IPS-20b (cell line): ENCODE measurements at regions not wholly inside any gene's neighbourhood (a gene's known extent, or its start where the extent isn't known, plus 50 kb on each side); places are given as distances from the start of the nearest gene placed in this dataset.

Source experiments
- H3K27ac ChIP-seq: one replicate; pipeline ENCODE4 v1.5.1; 2013; ENCODE audit warnings: low read length
- H3K27me3 ChIP-seq: 2 replicates; pipeline ENCODE4 v1.6.1; 2013; ENCODE audit warnings: mild to moderate bottlenecking, low read length, inconsistent platforms; ENCODE audit not compliant: insufficient read depth
- H3K36me3 ChIP-seq: 2 replicates; pipeline ENCODE4 v1.6.1; 2013; ENCODE audit warnings: low read depth, mild to moderate bottlenecking, inconsistent platforms, low read length, moderate library complexity; ENCODE audit not compliant: insufficient read depth
- H3K4me1 ChIP-seq: 2 replicates; pipeline ENCODE4 v1.6.1; 2013; ENCODE audit warnings: mild to moderate bottlenecking, control low read depth, inconsistent platforms, low read length, moderate library complexity; ENCODE audit not compliant: insufficient read depth
- H3K4me3 ChIP-seq: 2 replicates; pipeline ENCODE4 v1.5.1; 2013; ENCODE audit warnings: mild to moderate bottlenecking, low read length, inconsistent platforms
- H3K9ac ChIP-seq: 2 replicates; pipeline ENCODE4 v1.6.1; 2013; ENCODE audit warnings: low read depth, mild to moderate bottlenecking, inconsistent platforms, low read length, moderate library complexity
- H3K9me3 ChIP-seq: 2 replicates; pipeline ENCODE4 v1.6.1; 2013; ENCODE audit warnings: mild to moderate bottlenecking, low read depth, low read length, inconsistent platforms; ENCODE audit not compliant: insufficient read depth

DNA sequence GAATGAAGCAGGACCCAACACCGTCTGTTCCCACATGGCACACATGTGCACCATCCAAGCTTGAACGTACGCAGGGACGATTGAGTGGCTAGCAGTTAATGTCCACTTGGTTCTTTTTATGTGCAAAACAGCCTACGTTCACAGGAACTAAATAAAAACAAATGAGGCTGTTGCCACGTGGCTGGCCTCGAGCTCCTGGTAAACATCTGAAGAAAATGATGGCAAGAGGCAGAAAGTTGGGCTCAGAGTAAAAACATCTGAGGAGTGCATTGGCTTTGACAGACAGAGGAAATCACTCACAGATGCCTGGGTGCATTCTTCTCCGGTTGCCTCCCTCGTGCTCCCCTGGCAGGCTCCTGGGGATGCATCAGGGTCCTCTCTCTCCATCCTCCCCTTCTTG, 177.9 kb downstream of the NRP2 start:
- Histone ChIP-seq H3K4me1 (no peaks in the 10 kb centered on the region), H3K9me3 (no peaks in the 10 kb centered on the region), H3K27me3 (no peaks in the 10 kb centered on the region), H3K27ac (no peak overlapping the region), H3K4me3 (no peak overlapping the region), H3K9ac (no peak overlapping the region), H3K36me3 (no peaks in the 10 kb centered on the region)

DNA sequence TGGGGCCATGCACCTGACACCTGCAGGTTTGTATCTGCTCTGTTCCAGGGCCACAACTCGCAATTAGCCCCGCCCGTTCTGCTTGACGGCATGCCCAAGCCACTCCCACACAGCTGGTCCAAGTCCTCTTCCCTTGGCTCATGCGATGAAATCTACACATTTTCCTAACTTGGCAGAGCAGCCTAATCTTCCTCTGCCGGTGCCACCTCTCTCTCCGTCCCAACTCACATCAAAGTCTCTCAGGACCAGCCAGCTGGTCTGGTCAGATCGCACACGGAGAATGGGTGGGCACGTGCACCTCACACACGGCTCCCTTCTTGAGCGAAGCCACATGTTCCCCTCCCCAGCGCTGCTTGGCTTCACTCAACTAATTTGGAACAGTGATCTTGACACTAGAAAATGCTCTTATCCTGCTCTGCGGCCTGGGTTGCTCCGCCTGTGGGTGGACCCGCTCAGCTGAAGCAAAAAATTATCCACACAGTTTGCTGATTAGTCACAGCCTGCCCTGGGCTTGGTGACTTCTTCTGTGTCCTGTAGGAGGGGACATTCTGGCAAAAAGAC, 176.7 kb downstream of the NRP2 start:
- Histone ChIP-seq H3K4me1 (no peaks in the 10 kb centered on the region), H3K36me3 (no peaks in the 10 kb centered on the region), H3K27me3 (no peaks in the 10 kb centered on the region), H3K9me3 (no peaks in the 10 kb centered on the region), H3K9ac (no peak overlapping the region), H3K4me3 (no peak overlapping the region), H3K27ac (no peak overlapping the region)

DNA sequence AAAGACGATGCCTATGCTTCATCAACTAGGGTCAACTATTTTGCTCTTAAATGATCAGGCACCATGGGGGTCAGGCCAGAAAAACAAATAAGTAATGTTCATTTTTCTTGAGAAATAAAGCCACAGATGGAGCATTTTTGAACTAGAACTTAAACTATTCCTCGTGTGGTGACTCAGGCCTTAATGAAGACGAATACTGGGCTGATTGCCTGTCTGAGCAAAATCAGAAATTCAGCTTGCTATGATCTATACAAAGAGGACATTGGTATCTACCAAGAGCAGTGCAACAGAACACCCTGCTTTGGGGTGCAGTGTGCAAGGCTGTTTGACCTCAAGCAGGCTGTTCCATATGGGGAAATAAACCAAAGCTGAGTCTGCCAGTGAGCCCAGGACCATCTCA, 176.0 kb downstream of the NRP2 start:
- no peak overlapping the region for H3K9ac ChIP-seq
- H3K36me3 ChIP-seq, result no peaks in the 10 kb centered on the region
- H3K4me3 ChIP-seq, result no peak overlapping the region
- no peaks in the 10 kb centered on the region for H3K4me1 ChIP-seq
- H3K9me3 ChIP-seq, result no peaks in the 10 kb centered on the region
- no peaks in the 10 kb centered on the region for H3K27me3 ChIP-seq
- no peak overlapping the region for H3K27ac ChIP-seq

DNA sequence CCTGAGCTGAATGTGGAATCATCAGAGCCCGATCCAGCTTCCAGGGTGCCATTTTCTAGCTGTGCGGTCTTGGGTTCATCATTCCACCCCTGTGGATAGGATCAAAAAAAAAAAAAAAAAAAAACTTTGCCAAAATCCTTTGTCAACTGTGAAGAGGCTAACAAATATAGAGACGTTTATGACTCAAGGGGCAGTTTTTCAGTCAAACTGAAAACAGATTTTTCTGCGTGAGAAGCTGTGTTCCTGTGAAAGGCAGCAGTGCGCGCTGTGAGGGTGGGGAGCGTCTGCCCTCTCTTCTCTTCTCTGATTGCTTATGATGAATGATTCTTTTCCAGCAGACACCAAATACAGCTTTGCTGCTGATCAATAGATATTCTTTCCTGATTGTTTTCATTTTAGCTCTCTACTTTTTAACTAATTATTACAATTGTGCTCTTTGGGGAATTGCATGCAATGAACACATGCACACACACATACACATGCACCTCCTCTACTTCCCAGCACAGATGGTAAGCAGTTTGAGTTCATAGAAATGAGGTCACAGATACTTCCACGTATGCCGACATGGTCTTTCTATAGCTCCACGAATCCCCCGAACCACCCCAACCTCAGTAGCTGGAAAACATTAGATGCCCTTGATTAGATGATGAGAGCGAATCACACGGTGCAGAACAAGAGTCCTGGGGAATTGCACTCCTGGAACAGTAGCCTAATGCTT, 175.4 kb downstream of the NRP2 start:
- no peak overlapping the region for H3K4me3 ChIP-seq
- H3K27me3 ChIP-seq, result no peaks in the 10 kb centered on the region
- no peaks in the 10 kb centered on the region for H3K9me3 ChIP-seq
- no peaks in the 10 kb centered on the region for H3K36me3 ChIP-seq
- no peak overlapping the region for H3K9ac ChIP-seq
- H3K27ac ChIP-seq, result no peak overlapping the region
- peaks cover 5% of the 10 kb centered on the region; the same call in 1 of the 2 replicates for H3K4me1 ChIP-seq

DNA sequence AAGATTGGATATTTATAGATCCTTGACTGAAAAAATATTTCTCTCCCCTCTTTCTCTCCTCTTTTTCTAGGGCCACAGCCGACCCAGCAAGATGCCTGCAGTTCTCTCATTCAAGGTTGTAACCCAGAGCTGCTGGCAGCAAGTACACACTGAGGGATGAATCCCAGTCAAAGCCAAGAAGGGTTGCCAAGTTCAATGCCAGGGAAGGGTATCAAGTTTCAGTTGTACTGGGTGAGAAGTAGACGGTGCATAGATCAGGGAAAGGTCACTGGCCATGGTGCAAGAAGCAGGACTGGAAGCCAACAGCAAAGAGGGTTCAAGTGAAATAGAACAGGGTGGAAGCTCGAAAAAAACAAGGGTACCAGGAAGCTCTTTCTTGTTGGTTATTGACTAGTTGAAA, 170.2 kb downstream of the NRP2 start:
- H3K9me3 ChIP-seq, result no peaks in the 10 kb centered on the region
- H3K36me3 ChIP-seq, result no peaks in the 10 kb centered on the region
- H3K27ac ChIP-seq, result no peak overlapping the region
- H3K4me1 ChIP-seq, result peaks cover 5% of the 10 kb centered on the region; the same call in 1 of the 2 replicates
- H3K4me3 ChIP-seq, result no peak overlapping the region
- no peak overlapping the region for H3K9ac ChIP-seq
- no peaks in the 10 kb centered on the region for H3K27me3 ChIP-seq

DNA sequence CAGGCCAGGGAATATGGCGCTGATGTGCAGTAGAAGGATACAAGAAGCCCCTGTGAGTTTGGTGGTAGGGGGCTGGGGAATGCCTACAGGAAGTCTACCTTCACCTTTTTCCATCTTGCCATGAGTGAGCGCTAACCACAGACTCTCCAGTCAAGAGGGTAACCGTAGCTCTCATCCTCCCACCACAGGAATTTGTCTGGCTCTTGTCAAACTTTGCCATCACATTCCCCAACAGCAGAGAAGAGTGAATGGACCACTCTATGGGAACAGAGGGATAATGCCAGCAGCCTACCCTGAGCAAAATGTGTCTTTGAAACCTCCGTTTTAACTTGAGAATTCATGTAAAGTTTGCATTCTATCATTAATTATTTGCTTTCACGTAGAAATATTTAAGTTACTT, 168.3 kb downstream of the NRP2 start:
- no peaks in the 10 kb centered on the region for H3K27me3 ChIP-seq
- no peak overlapping the region for H3K27ac ChIP-seq
- H3K9ac ChIP-seq, result no peak overlapping the region
- H3K9me3 ChIP-seq, result no peaks in the 10 kb centered on the region
- no peak overlapping the region for H3K4me3 ChIP-seq
- H3K4me1 ChIP-seq, result peaks cover 5% of the 10 kb centered on the region; the same call in 1 of the 2 replicates
- H3K36me3 ChIP-seq, result no peaks in the 10 kb centered on the region

DNA sequence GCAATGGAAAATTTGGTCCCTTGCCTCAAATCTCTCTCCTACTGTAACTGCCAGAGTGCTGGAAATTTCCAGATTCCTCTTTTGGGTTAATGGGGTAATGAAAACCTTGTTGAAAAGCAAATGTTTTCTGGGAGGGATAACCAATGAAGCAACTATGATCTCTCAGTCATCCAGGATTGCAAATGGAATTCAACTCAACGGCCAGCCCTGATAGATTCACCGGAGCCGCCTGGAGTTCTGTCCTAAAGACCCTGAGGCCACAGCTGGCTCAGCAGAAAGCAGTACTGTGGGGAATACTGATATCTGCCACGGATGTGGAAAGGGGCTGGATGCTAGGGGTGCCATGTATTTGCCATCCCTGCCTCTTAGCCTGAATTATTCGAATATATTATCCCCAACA, 167.8 kb downstream of the NRP2 start:
- H3K9me3 ChIP-seq, result no peaks in the 10 kb centered on the region
- H3K27ac ChIP-seq, result no peak overlapping the region
- no peaks in the 10 kb centered on the region for H3K27me3 ChIP-seq
- H3K36me3 ChIP-seq, result no peaks in the 10 kb centered on the region
- no peak overlapping the region for H3K9ac ChIP-seq
- no peak overlapping the region for H3K4me3 ChIP-seq
- H3K4me1 ChIP-seq, result peaks cover 5% of the 10 kb centered on the region; the same call in 1 of the 2 replicates

DNA sequence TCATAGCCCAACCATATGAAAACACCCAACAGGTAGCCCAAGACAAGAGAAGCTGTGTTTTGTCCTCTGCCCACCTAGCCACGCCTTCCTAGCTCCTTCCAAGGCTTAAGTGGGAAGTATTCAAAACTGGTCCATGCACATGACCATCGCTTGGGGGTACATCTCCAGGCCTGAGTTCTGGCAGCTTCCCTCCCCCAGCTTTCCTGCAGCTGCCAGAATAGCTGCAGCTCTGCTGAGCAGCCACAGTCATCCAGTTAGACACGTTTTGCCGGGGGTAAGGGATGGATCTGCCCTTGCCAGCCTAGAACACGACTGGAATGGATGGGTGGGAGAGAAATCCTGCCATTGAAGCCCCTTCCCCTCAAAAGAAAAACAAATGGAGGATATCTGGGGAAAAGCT, 166.8 kb downstream of the NRP2 start:
- Histone ChIP-seq H3K4me3 (no peak overlapping the region), H3K9me3 (no peaks in the 10 kb centered on the region), H3K9ac (no peak overlapping the region), H3K27ac (no peak overlapping the region), H3K4me1 (peaks cover 5% of the 10 kb centered on the region; the same call in 1 of the 2 replicates), H3K36me3 (no peaks in the 10 kb centered on the region), H3K27me3 (no peaks in the 10 kb centered on the region)

DNA sequence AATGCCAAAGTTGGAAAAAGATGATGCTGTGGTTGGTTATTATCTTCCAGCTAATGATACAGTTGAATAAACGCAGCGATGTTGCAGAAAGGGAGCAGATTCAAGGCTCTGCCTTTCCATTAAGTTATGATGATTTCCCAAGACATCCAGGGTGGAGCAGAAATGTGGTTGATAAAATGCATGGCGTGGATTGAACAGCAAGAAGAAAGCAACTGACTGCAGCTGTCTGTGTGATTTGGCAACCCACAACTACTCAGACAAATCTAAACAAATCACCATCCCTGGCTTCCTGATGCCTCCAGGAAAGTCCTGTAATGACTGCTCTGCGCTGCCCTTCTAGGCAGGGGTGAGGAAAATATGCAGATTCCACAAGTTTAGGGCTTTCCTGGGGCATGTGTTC, 166.3 kb downstream of the NRP2 start:
- no peak overlapping the region for H3K4me3 ChIP-seq
- H3K9me3 ChIP-seq, result no peaks in the 10 kb centered on the region
- peaks cover 5% of the 10 kb centered on the region; the same call in 1 of the 2 replicates for H3K4me1 ChIP-seq
- no peaks in the 10 kb centered on the region for H3K36me3 ChIP-seq
- no peak overlapping the region for H3K27ac ChIP-seq
- no peak overlapping the region for H3K9ac ChIP-seq
- H3K27me3 ChIP-seq, result no peaks in the 10 kb centered on the region
